Fibroblast of villous mesenchyme (primary cell): ENCODE measurements at regions not wholly inside any gene's neighbourhood (a gene's known extent, or its start where the extent isn't known, plus 50 kb on each side); places are given as distances from the start of the nearest gene placed in this dataset.

Source experiments
- DNase-seq: peaks from one replicate; pipeline ENCODE4 v3.0.0-alpha.2; 2010; ENCODE audit warnings: low read depth
- H3K4me3 ChIP-seq: 2 replicates; pipeline ENCODE4 v1.5.1; 2011; ENCODE audit warnings: low read depth, mild to moderate bottlenecking, low read length
- CTCF ChIP-seq: IDR thresholded peaks from 2 replicates; pipeline ENCODE4 v1.5.1; 2012; ENCODE audit warnings: low read depth, mild to moderate bottlenecking, low read length; ENCODE audit not compliant: insufficient read depth

- DNase-seq = no peak
- TF ChIP-seq CTCF = no peak
- H3K4me3 ChIP-seq = no peak overlapping the region
Observed at GRCh38 chr2:20526708-20527107, 79.8 kb downstream of the RHOB start.

- no peak for TF ChIP-seq CTCF
- H3K4me3 ChIP-seq = no peak overlapping the region
- no peak for DNase-seq
Observed at GRCh38 chr2:20528713-20529112, 81.8 kb downstream of the RHOB start.

- H3K4me3 ChIP-seq = no peak overlapping the region
- TF ChIP-seq CTCF = no peak
- DNase-seq = no peak
Observed at GRCh38 chr2:20530520-20530919, 83.6 kb downstream of the RHOB start.

- no peak for DNase-seq
- TF ChIP-seq CTCF = no peak
Observed at GRCh38 chr2:20531633-20532262, 84.9 kb downstream of the RHOB start.

GRCh38 chr2:20532634-20533437 is 86.0 kb downstream of the RHOB start:
- TF ChIP-seq CTCF = no peak
- H3K4me3 ChIP-seq = no peak overlapping the region
- DNase-seq = no peak

More at GRCh38 chr2:20531633-20532262, 84.9 kb downstream of the RHOB start:
- H3K4me3 ChIP-seq = no peak overlapping the region

- no peak overlapping the region for H3K4me3 ChIP-seq
- no peak for TF ChIP-seq CTCF
- DNase-seq = no peak
Observed at GRCh38 chr2:20533993-20534622, 87.2 kb downstream of the RHOB start.
